ENCODE measurements at regions not wholly inside any gene's neighbourhood (a gene's known extent, or its start where the extent isn't known, plus 50 kb on each side); places are given as distances from the start of the nearest gene placed in this dataset.

DNA sequence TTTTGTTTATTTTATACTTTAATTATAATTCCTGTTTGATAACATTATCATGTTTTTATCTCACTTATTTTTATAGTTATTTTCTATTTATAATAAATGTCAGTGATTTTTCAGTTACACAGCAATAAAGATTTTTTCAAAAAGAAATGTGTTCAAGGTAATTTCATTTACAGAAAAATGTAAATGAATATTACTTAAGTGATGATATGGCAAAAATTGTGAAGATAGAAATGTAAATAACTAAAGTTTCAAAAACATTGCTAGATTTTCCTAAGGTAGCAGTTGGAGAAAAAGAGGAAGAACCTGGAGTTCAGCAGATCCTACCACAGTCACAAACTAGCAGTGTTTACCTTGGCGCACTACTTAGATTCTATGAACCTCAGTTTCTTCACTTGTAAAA is 202.6 kb downstream of the RFPL4B start:
- TF ChIP-seq, protein P1, sequence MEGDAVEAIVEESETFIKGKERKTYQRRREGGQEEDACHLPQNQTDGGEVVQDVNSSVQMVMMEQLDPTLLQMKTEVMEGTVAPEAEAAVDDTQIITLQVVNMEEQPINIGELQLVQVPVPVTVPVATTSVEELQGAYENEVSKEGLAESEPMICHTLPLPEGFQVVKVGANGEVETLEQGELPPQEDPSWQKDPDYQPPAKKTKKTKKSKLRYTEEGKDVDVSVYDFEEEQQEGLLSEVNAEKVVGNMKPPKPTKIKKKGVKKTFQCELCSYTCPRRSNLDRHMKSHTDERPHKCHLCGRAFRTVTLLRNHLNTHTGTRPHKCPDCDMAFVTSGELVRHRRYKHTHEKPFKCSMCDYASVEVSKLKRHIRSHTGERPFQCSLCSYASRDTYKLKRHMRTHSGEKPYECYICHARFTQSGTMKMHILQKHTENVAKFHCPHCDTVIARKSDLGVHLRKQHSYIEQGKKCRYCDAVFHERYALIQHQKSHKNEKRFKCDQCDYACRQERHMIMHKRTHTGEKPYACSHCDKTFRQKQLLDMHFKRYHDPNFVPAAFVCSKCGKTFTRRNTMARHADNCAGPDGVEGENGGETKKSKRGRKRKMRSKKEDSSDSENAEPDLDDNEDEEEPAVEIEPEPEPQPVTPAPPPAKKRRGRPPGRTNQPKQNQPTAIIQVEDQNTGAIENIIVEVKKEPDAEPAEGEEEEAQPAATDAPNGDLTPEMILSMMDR (IDR thresholded peaks at IDR 0.05; ENCODE audit: low read length), result no peak
- TF ChIP-seq EZH2 (optimal IDR thresholded peaks at IDR 0.05; ENCODE audit: low read depth, low read length), result no peak
- no peak for TF ChIP-seq EZH2phosphoT487 (IDR thresholded peaks at IDR 0.05; ENCODE audit: low read length)
- H3K27me3 ChIP-seq (replicated peaks; ENCODE audit: insufficient read depth, low read length), result no peaks in the 10 kb centered on the region
- H3K36me3 ChIP-seq (replicated peaks; ENCODE audit: insufficient read depth, low read length), result no peaks in the 10 kb centered on the region
- H3K9ac ChIP-seq (ENCODE audit: low read length), result no peak overlapping the region
- DNase-seq, result no peak
- H3K9me2 ChIP-seq (replicated peaks; ENCODE audit: insufficient read depth, low read length), result no peaks in the 10 kb centered on the region
- H4K20me1 ChIP-seq (ENCODE audit: insufficient read depth, low read length), result no peaks in the 10 kb centered on the region
- H3K4me3 ChIP-seq (ENCODE audit: low read length), result no peak overlapping the region
- H3K79me2 ChIP-seq (ENCODE audit: low read length), result no peaks in the 10 kb centered on the region
- no peak overlapping the region for H3K27ac ChIP-seq (ENCODE audit: low read length)
- H2AFZ ChIP-seq (ENCODE audit: low read length), result no peak overlapping the region
- no peaks in the 10 kb centered on the region for H3K4me1 ChIP-seq (ENCODE audit: low read length)
- H3F3A ChIP-seq (ENCODE audit: insufficient read depth, low read length), result no peaks in the 10 kb centered on the region
- no peak overlapping the region for H3K4me2 ChIP-seq (ENCODE audit: low read depth, low read length)
- H3K9me3 ChIP-seq (replicated peaks; ENCODE audit: insufficient read depth, low read length), result no peaks in the 10 kb centered on the region

GRCh38 chr6:112557435-112557834 is 210.3 kb downstream of the RFPL4B start:
- no peak for DNase-seq
- no peaks in the 10 kb centered on the region for H3K36me3 ChIP-seq (replicated peaks; ENCODE audit: insufficient read depth, low read length)
- no peaks in the 10 kb centered on the region for H3K4me1 ChIP-seq (ENCODE audit: low read length)
- TF ChIP-seq, protein P1 (IDR thresholded peaks at IDR 0.05; ENCODE audit: low read length), result no peak
- TF ChIP-seq EZH2 (optimal IDR thresholded peaks at IDR 0.05; ENCODE audit: low read depth, low read length), result no peak
- no peak for TF ChIP-seq EZH2phosphoT487 (IDR thresholded peaks at IDR 0.05; ENCODE audit: low read length)
- H3K79me2 ChIP-seq (ENCODE audit: low read length), result no peaks in the 10 kb centered on the region
- no peaks in the 10 kb centered on the region for H3K9me2 ChIP-seq (replicated peaks; ENCODE audit: insufficient read depth, low read length)
- no peak overlapping the region for H2AFZ ChIP-seq (ENCODE audit: low read length)
- no peak overlapping the region for H3K4me2 ChIP-seq (ENCODE audit: low read depth, low read length)
- H3K27me3 ChIP-seq (replicated peaks; ENCODE audit: insufficient read depth, low read length), result no peaks in the 10 kb centered on the region
- H3K9ac ChIP-seq (ENCODE audit: low read length), result no peak overlapping the region
- H3K9me3 ChIP-seq (replicated peaks; ENCODE audit: insufficient read depth, low read length), result no peaks in the 10 kb centered on the region
- H3K4me3 ChIP-seq (ENCODE audit: low read length), result no peak overlapping the region
- no peak overlapping the region for H3K27ac ChIP-seq (ENCODE audit: low read length)
- H4K20me1 ChIP-seq (ENCODE audit: insufficient read depth, low read length), result no peaks in the 10 kb centered on the region
- no peaks in the 10 kb centered on the region for H3F3A ChIP-seq (ENCODE audit: insufficient read depth, low read length)

- Histone ChIP-seq H2AFZ (ENCODE audit: low read length) (no peak overlapping the region), H3K9me2 (replicated peaks; ENCODE audit: insufficient read depth, low read length) (no peaks in the 10 kb centered on the region), H3K4me3 (ENCODE audit: low read length) (no peak overlapping the region), H3K79me2 (ENCODE audit: low read length) (no peaks in the 10 kb centered on the region), H3K27ac (ENCODE audit: low read length) (no peak overlapping the region), H3F3A (ENCODE audit: insufficient read depth, low read length) (no peaks in the 10 kb centered on the region), H4K20me1 (ENCODE audit: insufficient read depth, low read length) (no peaks in the 10 kb centered on the region), H3K9me3 (replicated peaks; ENCODE audit: insufficient read depth, low read length) (no peaks in the 10 kb centered on the region), H3K9ac (ENCODE audit: low read length) (no peak overlapping the region), H3K4me1 (ENCODE audit: low read length) (no peaks in the 10 kb centered on the region), H3K4me2 (ENCODE audit: low read depth, low read length) (no peak overlapping the region), H3K27me3 (replicated peaks; ENCODE audit: insufficient read depth, low read length) (no peaks in the 10 kb centered on the region), H3K36me3 (replicated peaks; ENCODE audit: insufficient read depth, low read length) (no peaks in the 10 kb centered on the region)
- no peak for TF ChIP-seq EZH2 (optimal IDR thresholded peaks at IDR 0.05; ENCODE audit: low read depth, low read length)
- TF ChIP-seq, protein P1 (IDR thresholded peaks at IDR 0.05; ENCODE audit: low read length), result no peak
- no peak for TF ChIP-seq EZH2phosphoT487 (IDR thresholded peaks at IDR 0.05; ENCODE audit: low read length)
- DNase-seq, result no peak
Observed at GRCh38 chr6:112557961-112558360, 210.8 kb downstream of the RFPL4B start.

Measured in MM.1S (cell line).